HCT116 (cell line): ENCODE measurements at regions not wholly inside any gene's neighbourhood (a gene's known extent, or its start where the extent isn't known, plus 50 kb on each side); places are given as distances from the start of the nearest gene placed in this dataset.

Source experiments
- ATAC-seq: fragments of 200-7000 bp; cut with Tn5 transposase; 2 replicates; pipeline ENCODE4 v1.9.1; 2020; ENCODE audit warnings: mild to moderate bottlenecking, moderate library complexity
- BruUV-seq: library from RNA; stranded (reverse); fragments of 400-500 nt; replicated peaks from 2 replicates; lab custom pipeline; 2021; lab: Mats Ljungman, UMichigan
- CTCF ChIA-PET: fragments of 300-600 bp; sonication (Branson Sonifier 250); formaldehyde crosslinking; loops from one replicate; lab custom pipeline; 2021; ENCODE audit warnings: antibody characterized with exemption; lab: Charles Lee
- POLR2A ChIA-PET: fragments of 300-600, 350-600 bp; sonication (Branson Sonifier 250); formaldehyde crosslinking; loops from one replicate; lab custom pipeline; 2021; ENCODE audit warnings: antibody characterized with exemption; lab: Charles Lee
- RAD21 ChIA-PET, 2 experiments: fragments of 300-600 bp; sonication (Branson Sonifier 250); formaldehyde crosslinking; loops; one replicate each; lab custom pipeline; 2023; ENCODE audit warnings: low total read pairs in 2 of 2; ENCODE audit not compliant: uncharacterized antibody in 2 of 2, unreplicated experiment in 2 of 2, low non-redundant PET in 1 of 2; lab: Charles Lee
- DNase-seq: peaks from one replicate; pipeline ENCODE4 v3.0.0-alpha.2; 2010; ENCODE audit warnings: low read depth, low spot score
- H2AFZ ChIP-seq: fragments of 200-600 bp; shearing (Covaris generic), sonication (generic); 2 replicates; pipeline ENCODE4 v1.6.1; 2017; ENCODE audit warnings: low read depth, mixed run types, mixed read lengths, antibody characterized with exemption, low read length; ENCODE audit not compliant: poor library complexity, severe bottlenecking
- H3K27ac ChIP-seq: 2 replicates; pipeline ENCODE4 v1.5.1; 2012; ENCODE audit warnings: low read depth, low read length
- H3K27me3 ChIP-seq: fragments of 200-600 bp; sonication (generic); 2 replicates; pipeline ENCODE4 v1.6.1; 2016; ENCODE audit warnings: mixed run types, low read length, mixed read lengths; ENCODE audit not compliant: insufficient read depth
- H3K36me3 ChIP-seq, 2 experiments: fragments of 200-500 bp in 1 of 2; fragments of 200-600 bp in 1 of 2; sonication (Bioruptor generic) in 1 of 2; sonication (generic) in 1 of 2; 2 replicates each; pipeline versions ENCODE4 v1.5.1 to v1.6.1; 2014 to 2016; ENCODE audit warnings: low read length in 2 of 2, inconsistent platforms in 1 of 2, mixed read lengths in 1 of 2, mixed run types in 1 of 2; ENCODE audit not compliant: insufficient read depth in 2 of 2, control insufficient read depth in 1 of 2
- H3K4me1 ChIP-seq, 2 experiments: fragments of 200-600 bp in 1 of 2; sonication (generic) in 1 of 2; 2 replicates each; pipeline versions ENCODE4 v1.5.1 to v1.6.1; 2012 to 2017; ENCODE audit warnings: low read length in 2 of 2, inconsistent platforms in 1 of 2, mild to moderate bottlenecking in 1 of 2, mixed read lengths in 1 of 2, mixed run types in 1 of 2, moderate library complexity in 1 of 2; ENCODE audit not compliant: insufficient read depth in 2 of 2, control insufficient read depth in 1 of 2
- H3K4me2 ChIP-seq: fragments of 200-600 bp; sonication (generic); 2 replicates; pipeline ENCODE4 v1.6.1; 2017; ENCODE audit warnings: mixed run types, low read length, mixed read lengths
- H3K4me3 ChIP-seq, 2 experiments: fragments of 200-600 bp in 1 of 2; sonication (generic) in 1 of 2; replicated peaks in 1 of 2; 2 replicates each; pipeline ENCODE4 v1.5.1; 2011 to 2016; ENCODE audit warnings: low read length in 2 of 2, control low read depth in 1 of 2, low read depth in 1 of 2, mild to moderate bottlenecking in 1 of 2, mixed read lengths in 1 of 2, mixed run types in 1 of 2
- H3K79me2 ChIP-seq: fragments of 200-600 bp; sonication (generic); 2 replicates; pipeline ENCODE4 v1.6.1; 2017; ENCODE audit warnings: mild to moderate bottlenecking, mixed run types, low read length, moderate library complexity, mixed read lengths; ENCODE audit not compliant: insufficient read depth
- H3K9ac ChIP-seq: fragments of 200-600 bp; sonication (generic); 2 replicates; pipeline ENCODE4 v1.6.1; 2016; ENCODE audit warnings: low read length, mixed read lengths
- H3K9me2 ChIP-seq: fragments of 200-600 bp; sonication (generic), shearing (Covaris generic); 2 replicates; pipeline ENCODE4 v1.6.1; 2017; ENCODE audit warnings: mixed run types, mild to moderate bottlenecking, moderate library complexity; ENCODE audit not compliant: insufficient read depth
- H3K9me3 ChIP-seq, 2 experiments: fragments of 200-500 bp in 1 of 2; fragments of 200-600 bp in 1 of 2; sonication (Bioruptor generic) in 1 of 2; sonication (generic) in 1 of 2; 2 replicates each; pipeline ENCODE4 v1.6.1; 2014 to 2017; ENCODE audit warnings: low read length in 2 of 2, mixed read lengths in 2 of 2, inconsistent platforms in 1 of 2, low read depth in 1 of 2, mild to moderate bottlenecking in 1 of 2, mixed run types in 1 of 2, moderate library complexity in 1 of 2; ENCODE audit not compliant: control insufficient read depth in 1 of 2, insufficient read depth in 1 of 2
- H4K20me1 ChIP-seq: fragments of 200-600 bp; sonication (generic), shearing (Covaris generic); 2 replicates; pipeline ENCODE4 v1.6.1; 2017; ENCODE audit warnings: mixed run types, mild to moderate bottlenecking, moderate library complexity; ENCODE audit not compliant: insufficient read depth
- CBX3 ChIP-seq: IDR thresholded peaks from 2 replicates; pipeline ENCODE4 v1.6.1; 2012; ENCODE audit warnings: low read depth
- CEBPB ChIP-seq: IDR thresholded peaks from 2 replicates; pipeline ENCODE4 v1.6.1; 2012; ENCODE audit warnings: low read depth
- ELF1 ChIP-seq: IDR thresholded peaks from 2 replicates; pipeline ENCODE4 v1.6.1; 2012; ENCODE audit warnings: low read depth, borderline replicate concordance
- EZH2 ChIP-seq: fragments of 200-600 bp; sonication (generic); IDR thresholded peaks from 2 replicates; pipeline ENCODE4 v1.6.1; 2017; ENCODE audit warnings: antibody characterized with exemption, mixed run types
- FOSL1 ChIP-seq: IDR thresholded peaks from 2 replicates; pipeline ENCODE4 v1.6.1; 2012; ENCODE audit warnings: low read depth
- JUND ChIP-seq: IDR thresholded peaks from 2 replicates; pipeline ENCODE4 v1.6.1; 2012
- POLR2A ChIP-seq: IDR thresholded peaks from 2 replicates; pipeline ENCODE4 v1.7.0; 2011; ENCODE audit warnings: borderline replicate concordance; ENCODE audit not compliant: insufficient read depth, insufficient read length; ENCODE audit errors: extremely low read depth
- POLR2AphosphoS5 ChIP-seq: IDR thresholded peaks from 2 replicates; pipeline ENCODE4 v1.6.1; 2011; ENCODE audit warnings: mild to moderate bottlenecking, low read depth, low read length, moderate library complexity
- RAD21 ChIP-seq: IDR thresholded peaks from 2 replicates; pipeline ENCODE4 v1.6.1; 2012; ENCODE audit warnings: low read depth, mild to moderate bottlenecking
- SRF ChIP-seq: IDR thresholded peaks from 2 replicates; pipeline ENCODE4 v1.6.1; 2012; ENCODE audit warnings: low read depth
- TCF7L2 ChIP-seq: IDR thresholded peaks from 2 replicates; pipeline ENCODE4 v1.7.0; 2011; ENCODE audit warnings: borderline replicate concordance, inconsistent platforms; ENCODE audit not compliant: insufficient read depth, insufficient read length; ENCODE audit errors: extremely low read depth
- ZFX ChIP-seq: fragments of 450-650 bp; IDR thresholded peaks from 2 replicates; pipeline ENCODE4 v1.6.1; 2017
- intact Hi-C: fragments of 100-400 bp; cut with micrococcal nuclease; formaldehyde crosslinking; loops from 2 replicates; pipeline ENCODE4 v1.10.0; 2022
- TF ChIP-seq, protein P1 (sequence below): IDR thresholded peaks from 2 replicates; pipeline ENCODE4 v1.6.1; 2012
- TF ChIP-seq, protein P2 (sequence below): IDR thresholded peaks from 2 replicates; pipeline ENCODE4 v1.6.1; 2011; ENCODE audit warnings: mild to moderate bottlenecking, low read length, moderate library complexity; ENCODE audit not compliant: insufficient replicate concordance; ENCODE audit errors: extremely low read depth

DNA sequence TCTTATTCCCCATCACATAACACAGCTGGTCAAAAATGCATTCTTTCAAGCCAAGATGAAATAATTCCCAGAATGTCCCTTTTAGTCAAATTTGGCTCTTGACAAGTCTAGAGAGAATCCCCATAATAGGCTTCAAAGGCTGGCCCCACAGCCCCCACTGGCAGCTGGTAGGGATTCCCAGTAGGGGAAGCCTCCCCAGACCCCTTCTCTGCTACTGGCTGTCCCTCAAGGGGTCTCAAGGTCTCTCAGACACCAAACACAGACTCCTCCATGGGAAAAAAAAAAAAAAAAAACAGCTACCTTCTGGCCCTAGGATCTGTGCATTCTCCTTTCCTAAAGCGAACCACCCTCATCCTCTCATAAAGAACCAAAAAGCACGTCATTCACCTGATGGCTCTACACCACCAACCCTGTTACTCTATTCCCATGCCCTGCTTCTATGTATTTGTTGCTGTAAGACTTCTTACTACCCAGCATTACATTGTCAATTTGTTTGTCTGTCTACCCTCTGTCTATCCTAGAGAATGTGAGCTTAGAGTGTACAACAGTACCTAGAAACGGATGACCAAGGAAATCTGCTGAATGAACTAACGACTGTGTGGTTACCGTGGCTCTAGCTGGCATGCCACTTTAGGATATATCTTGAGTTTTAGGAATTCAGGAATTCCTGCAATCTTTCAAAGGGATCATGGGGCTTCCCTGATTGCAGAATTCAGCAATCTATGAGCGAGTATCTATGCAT lies 164.1 kb upstream of the NSMCE3 start:
- POLR2A ChIA-PET, result no interaction called here
- no peak overlapping the region for H3K4me3 ChIP-seq
- BruUV-seq, result no TSS peak
- H3K9me2 ChIP-seq, result no peaks in the 10 kb centered on the region
- no peaks in the 10 kb centered on the region; a peak in 1 of 4 replicates for H3K4me1 ChIP-seq
- CTCF ChIA-PET, result no interaction called here
- H2AFZ ChIP-seq, result no peak overlapping the region
- no peak for ATAC-seq
- H3K9me3 ChIP-seq, result no peaks in the 10 kb centered on the region
- peaks cover 52% of the 10 kb centered on the region for H3K27me3 ChIP-seq
- H3K36me3 ChIP-seq, result no peaks in the 10 kb centered on the region
- no peaks in the 10 kb centered on the region for H3K79me2 ChIP-seq
- TF ChIP-seq ZFX, result no peak
- no peak for TF ChIP-seq TCF7L2
- TF ChIP-seq EZH2, result no peak
- TF ChIP-seq POLR2A, result no peak
- TF ChIP-seq SRF, result no peak
- no peak for TF ChIP-seq CBX3
- TF ChIP-seq ELF1, result no peak
- no peak for TF ChIP-seq FOSL1
- RAD21 ChIA-PET, result no interaction called here
- H3K9ac ChIP-seq, result no peak overlapping the region
- no peak overlapping the region for H3K4me2 ChIP-seq
- intact Hi-C loops, result no loop called here
- no peak overlapping the region for H3K27ac ChIP-seq
- no peak for DNase-seq
- H4K20me1 ChIP-seq, result no peaks in the 10 kb centered on the region

DNA sequence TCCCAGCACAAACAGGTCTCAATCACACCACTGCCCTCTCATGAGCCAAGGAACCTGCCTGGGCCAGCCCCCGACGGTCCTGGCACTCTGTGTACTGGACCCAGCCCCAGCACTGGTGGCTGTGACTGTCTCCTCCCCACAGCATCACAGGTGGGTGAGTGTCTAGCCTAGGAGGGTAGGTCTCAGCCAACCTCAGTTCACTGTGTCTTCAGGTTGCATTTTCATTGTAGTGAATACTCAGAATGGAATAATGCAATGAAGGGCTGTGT lies 163.4 kb upstream of the NSMCE3 start:
- TF ChIP-seq CEBPB, result no peak
- TF ChIP-seq, protein P1, sequence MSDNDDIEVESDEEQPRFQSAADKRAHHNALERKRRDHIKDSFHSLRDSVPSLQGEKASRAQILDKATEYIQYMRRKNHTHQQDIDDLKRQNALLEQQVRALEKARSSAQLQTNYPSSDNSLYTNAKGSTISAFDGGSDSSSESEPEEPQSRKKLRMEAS, result no peak
- no peak for TF ChIP-seq RAD21
- TF ChIP-seq JUND, result no peak
- TF ChIP-seq POLR2AphosphoS5, result no peak
- no peak for TF ChIP-seq ZFX
- no peak for TF ChIP-seq POLR2A
- TF ChIP-seq SRF, result no peak
- TF ChIP-seq, protein P2, sequence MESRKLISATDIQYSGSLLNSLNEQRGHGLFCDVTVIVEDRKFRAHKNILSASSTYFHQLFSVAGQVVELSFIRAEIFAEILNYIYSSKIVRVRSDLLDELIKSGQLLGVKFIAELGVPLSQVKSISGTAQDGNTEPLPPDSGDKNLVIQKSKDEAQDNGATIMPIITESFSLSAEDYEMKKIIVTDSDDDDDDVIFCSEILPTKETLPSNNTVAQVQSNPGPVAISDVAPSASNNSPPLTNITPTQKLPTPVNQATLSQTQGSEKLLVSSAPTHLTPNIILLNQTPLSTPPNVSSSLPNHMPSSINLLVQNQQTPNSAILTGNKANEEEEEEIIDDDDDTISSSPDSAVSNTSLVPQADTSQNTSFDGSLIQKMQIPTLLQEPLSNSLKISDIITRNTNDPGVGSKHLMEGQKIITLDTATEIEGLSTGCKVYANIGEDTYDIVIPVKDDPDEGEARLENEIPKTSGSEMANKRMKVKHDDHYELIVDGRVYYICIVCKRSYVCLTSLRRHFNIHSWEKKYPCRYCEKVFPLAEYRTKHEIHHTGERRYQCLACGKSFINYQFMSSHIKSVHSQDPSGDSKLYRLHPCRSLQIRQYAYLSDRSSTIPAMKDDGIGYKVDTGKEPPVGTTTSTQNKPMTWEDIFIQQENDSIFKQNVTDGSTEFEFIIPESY, result no peak
- TF ChIP-seq ELF1, result no peak
- ChIA-PET POLR2A (no interaction called here), CTCF (no interaction called here), RAD21 (no interaction called here)
- Histone ChIP-seq H3K36me3 (no peaks in the 10 kb centered on the region), H3K9me2 (no peaks in the 10 kb centered on the region), H3K79me2 (no peaks in the 10 kb centered on the region), H3K27me3 (peaks cover 47% of the 10 kb centered on the region), H3K4me1 (no peaks in the 10 kb centered on the region), H3K4me2 (no peak overlapping the region), H3K9ac (no peak overlapping the region), H4K20me1 (no peaks in the 10 kb centered on the region), H3K27ac (no peak overlapping the region), H2AFZ (no peak overlapping the region), H3K9me3 (no peaks in the 10 kb centered on the region), H3K4me3 (no peak overlapping the region)
- ATAC-seq (no peak), DNase-seq (no peak)
- intact Hi-C loops, result no loop called here
- no TSS peak for BruUV-seq
